OCI-LY3 (cell line): ENCODE measurements at regions not wholly inside any gene's neighbourhood (a gene's known extent, or its start where the extent isn't known, plus 50 kb on each side); places are given as distances from the start of the nearest gene placed in this dataset.

Experiments used
- CTCF ChIP-seq: fragments of 200-600, 300-600 bp; sonication (generic); IDR thresholded peaks from 2 replicates; pipeline ENCODE4 v1.5.1; 2014; ENCODE audit warnings: antibody characterized with exemption, low read length, low read depth
- EZH2phosphoT487 ChIP-seq: fragments of 200-600 bp; shearing (Covaris generic); IDR thresholded peaks from 2 replicates; pipeline ENCODE4 v1.6.1; 2018; ENCODE audit warnings: antibody characterized with exemption, mixed run types, low read depth

GRCh38 chr6:144986271-144986670, 701.1 kb downstream of the UTRN start:
- no peak for TF ChIP-seq CTCF
- TF ChIP-seq EZH2phosphoT487, result no peak
